GM12878 (cell line): ENCODE measurements at regions not wholly inside any gene's neighbourhood (a gene's known extent, or its start where the extent isn't known, plus 50 kb on each side); places are given as distances from the start of the nearest gene placed in this dataset.

Source experiments
- ATAC-seq: fragments of 200-7000 bp; cut with Tn5 transposase; 3 replicates; pipeline ENCODE4 v1.9.1; 2020; ENCODE audit warnings: mild to moderate bottlenecking, moderate library complexity
- BruUV-seq: library from RNA; stranded (reverse); fragments of 400-500 nt; replicated peaks from 2 replicates; lab custom pipeline; 2021; lab: Mats Ljungman, UMichigan
- CTCF ChIA-PET: fragments of 300-600 bp; sonication (Branson Sonifier 250); formaldehyde crosslinking; extraction: SDS; loops from one replicate; lab custom pipeline; 2021; ENCODE audit warnings: inconsistent platforms; lab: Yijun Ruan, JAX
- POLR2A ChIA-PET: fragments of 350-600 bp; formaldehyde crosslinking; extraction: SDS; loops from one replicate; lab custom pipeline; 2021; ENCODE audit warnings: inconsistent platforms; lab: Charles Lee
- RAD21 ChIA-PET: fragments of 300-600 bp; sonication (Branson Sonifier 250); formaldehyde crosslinking; loops from one replicate; lab custom pipeline; 2023; ENCODE audit warnings: antibody characterized with exemption; ENCODE audit not compliant: unreplicated experiment; lab: Charles Lee
- SMC1A ChIA-PET: fragments of 300-600 bp; sonication (Branson Sonifier 250); formaldehyde crosslinking; loops from one replicate; lab custom pipeline; 2023; ENCODE audit not compliant: unreplicated experiment, uncharacterized antibody; lab: Charles Lee
- DNase-seq: peaks from one replicate; pipeline ENCODE4 v3.0.0-alpha.2; 2011; ENCODE audit warnings: low read depth, low spot score
- FAIRE-seq: peaks from 3 replicates; lab custom pipeline; 2011; peaks lifted over from hg19 to GRCh38; lab: Jason Lieb, UNC
- H2AFZ ChIP-seq: 2 replicates; pipeline ENCODE4 v1.6.0; 2011; ENCODE audit warnings: low read depth, low read length, control low read depth; ENCODE audit not compliant: control insufficient read depth
- H3K27ac ChIP-seq: 2 replicates; pipeline ENCODE4 v1.5.1; 2011; ENCODE audit warnings: control low read depth; ENCODE audit not compliant: control insufficient read depth, insufficient read depth
- H3K27me3 ChIP-seq, 2 experiments: replicated peaks in 1 of 2; 2 replicates each; pipeline versions ENCODE4 v1.6.0 to v1.6.1; 2011; ENCODE audit warnings: low read length in 1 of 2; ENCODE audit not compliant: control insufficient read depth in 2 of 2, insufficient read depth in 2 of 2
- H3K36me3 ChIP-seq, 2 experiments: 2 replicates each; pipeline ENCODE4 v1.5.1; 2011; ENCODE audit warnings: low read length in 1 of 2; ENCODE audit not compliant: control insufficient read depth in 2 of 2, insufficient read depth in 2 of 2
- H3K4me1 ChIP-seq: 2 replicates; pipeline ENCODE4 v1.6.1; 2011; ENCODE audit warnings: mild to moderate bottlenecking, low read length, moderate library complexity, mixed read lengths; ENCODE audit not compliant: control insufficient read depth, insufficient read depth
- H3K4me2 ChIP-seq: 2 replicates; pipeline ENCODE4 v1.6.0; 2011; ENCODE audit warnings: control low read depth; ENCODE audit not compliant: control insufficient read depth, insufficient read depth
- H3K4me3 ChIP-seq: fragments of 200-600 bp; sonication (generic); 2 replicates; pipeline ENCODE4 v1.5.1; 2016
- H3K79me2 ChIP-seq: 2 replicates; pipeline ENCODE4 v1.6.0; 2011; ENCODE audit warnings: low read length; ENCODE audit not compliant: control insufficient read depth, insufficient read depth
- H3K9ac ChIP-seq: 2 replicates; pipeline ENCODE4 v1.8.0; 2011; ENCODE audit warnings: low read length, control low read depth, mixed read lengths; ENCODE audit not compliant: control insufficient read depth, insufficient read depth
- H3K9me3 ChIP-seq: replicated peaks from 3 replicates; pipeline ENCODE4 v1.5.1; 2011; ENCODE audit warnings: mild to moderate bottlenecking, low read length; ENCODE audit not compliant: control insufficient read depth, insufficient read depth
- H4K20me1 ChIP-seq: 2 replicates; pipeline ENCODE4 v1.6.0; 2011; ENCODE audit not compliant: control insufficient read depth, insufficient read depth
- CEBPB ChIP-seq, 2 experiments: fragments of 150-350 bp in 1 of 2; IDR thresholded peaks; 2 replicates each; pipeline ENCODE4 v1.6.1; 2012 to 2014; ENCODE audit warnings: low read depth in 2 of 2, low read length in 2 of 2, borderline replicate concordance in 1 of 2, inconsistent platforms in 1 of 2
- EP300 ChIP-seq, 2 experiments: fragments of 150-350 bp in 1 of 2; IDR thresholded peaks; 2 replicates each; pipeline ENCODE4 v1.6.1; 2011 to 2012; ENCODE audit warnings: low read depth in 2 of 2, low read length in 2 of 2, borderline replicate concordance in 1 of 2, improper control_type of control experiment in 1 of 2, inconsistent platforms in 1 of 2; ENCODE audit not compliant: control insufficient read depth in 1 of 2
- POU2F2 ChIP-seq: IDR thresholded peaks from 3 replicates; pipeline ENCODE4 v1.6.1; 2011; ENCODE audit warnings: low read depth, mild to moderate bottlenecking, low read length, borderline replicate concordance
- WRNIP1 ChIP-seq: IDR thresholded peaks from 2 replicates; pipeline ENCODE4 v1.6.1; 2011; ENCODE audit warnings: low read depth, low read length, improper control_type of control experiment, borderline replicate concordance
- WGBS: methylation state at CpG from one replicate; pipeline ENCODE4 v1.1.6; 2016; ENCODE audit warnings: low lambda C conversion rate; ENCODE audit not compliant: insufficient replicate concordance, insufficient coverage; ENCODE audit errors: missing lambda C conversion rate; 5-methylcytosine and 5-hydroxymethylcytosine counted together
- in situ Hi-C: fragments of 300-500 bp; cut with MboI; formaldehyde crosslinking; loops from 9 replicates; pipeline ENCODE4 v1.14.3; 2018; ENCODE audit warnings: mixed read lengths
- intact Hi-C: fragments of 100-400 bp; cut with micrococcal nuclease; formaldehyde crosslinking; loops from one replicate; pipeline ENCODE4 v1.14.2; 2022; ENCODE audit not compliant: unreplicated experiment
- TF ChIP-seq, protein P1 (sequence below): fragments of 450-650 bp; IDR thresholded peaks from 2 replicates; pipeline ENCODE4 v1.6.1; 2017; ENCODE audit warnings: antibody characterized with exemption, mild to moderate bottlenecking, moderate library complexity
- TF ChIP-seq, protein P2 (sequence below): fragments of 150-350 bp; IDR thresholded peaks from 2 replicates; pipeline ENCODE4 v1.6.1; 2014; ENCODE audit warnings: mild to moderate bottlenecking, low read depth, low read length

DNA sequence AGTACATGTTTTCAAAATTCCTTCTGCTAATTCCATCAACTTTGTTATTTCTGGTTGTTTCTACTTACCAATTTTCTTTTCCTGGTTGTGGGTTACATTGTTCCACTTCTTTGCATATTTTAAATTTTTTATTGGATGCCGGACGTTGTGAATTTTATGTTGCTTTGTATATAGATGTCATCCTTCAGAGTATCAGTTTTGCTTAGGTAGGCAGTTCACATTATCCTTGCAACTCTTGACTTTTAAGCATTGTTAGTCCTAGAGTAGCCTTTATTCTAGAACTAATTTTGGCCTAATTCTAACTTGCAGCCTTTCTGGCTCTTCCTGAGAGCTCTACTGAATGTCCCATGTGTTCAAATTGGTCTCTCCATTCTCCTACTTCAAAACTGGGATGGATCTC lies 228.7 kb upstream of the MC4R start (continued):
- TF ChIP-seq CEBPB (IDR thresholded peaks at IDR 0.05; ENCODE audit: borderline replicate concordance in 1 of 2, low read depth in 2 of 2, low read length in 2 of 2): no peak
- no peak for TF ChIP-seq EP300 (IDR thresholded peaks at IDR 0.05; ENCODE audit: borderline replicate concordance in 1 of 2, control insufficient read depth in 1 of 2, low read depth in 2 of 2, low read length in 2 of 2)
- TF ChIP-seq, protein P1, sequence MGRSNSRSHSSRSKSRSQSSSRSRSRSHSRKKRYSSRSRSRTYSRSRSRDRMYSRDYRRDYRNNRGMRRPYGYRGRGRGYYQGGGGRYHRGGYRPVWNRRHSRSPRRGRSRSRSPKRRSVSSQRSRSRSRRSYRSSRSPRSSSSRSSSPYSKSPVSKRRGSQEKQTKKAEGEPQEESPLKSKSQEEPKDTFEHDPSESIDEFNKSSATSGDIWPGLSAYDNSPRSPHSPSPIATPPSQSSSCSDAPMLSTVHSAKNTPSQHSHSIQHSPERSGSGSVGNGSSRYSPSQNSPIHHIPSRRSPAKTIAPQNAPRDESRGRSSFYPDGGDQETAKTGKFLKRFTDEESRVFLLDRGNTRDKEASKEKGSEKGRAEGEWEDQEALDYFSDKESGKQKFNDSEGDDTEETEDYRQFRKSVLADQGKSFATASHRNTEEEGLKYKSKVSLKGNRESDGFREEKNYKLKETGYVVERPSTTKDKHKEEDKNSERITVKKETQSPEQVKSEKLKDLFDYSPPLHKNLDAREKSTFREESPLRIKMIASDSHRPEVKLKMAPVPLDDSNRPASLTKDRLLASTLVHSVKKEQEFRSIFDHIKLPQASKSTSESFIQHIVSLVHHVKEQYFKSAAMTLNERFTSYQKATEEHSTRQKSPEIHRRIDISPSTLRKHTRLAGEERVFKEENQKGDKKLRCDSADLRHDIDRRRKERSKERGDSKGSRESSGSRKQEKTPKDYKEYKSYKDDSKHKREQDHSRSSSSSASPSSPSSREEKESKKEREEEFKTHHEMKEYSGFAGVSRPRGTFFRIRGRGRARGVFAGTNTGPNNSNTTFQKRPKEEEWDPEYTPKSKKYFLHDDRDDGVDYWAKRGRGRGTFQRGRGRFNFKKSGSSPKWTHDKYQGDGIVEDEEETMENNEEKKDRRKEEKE: no peak
- no peak for TF ChIP-seq WRNIP1
- TF ChIP-seq, protein P2, sequence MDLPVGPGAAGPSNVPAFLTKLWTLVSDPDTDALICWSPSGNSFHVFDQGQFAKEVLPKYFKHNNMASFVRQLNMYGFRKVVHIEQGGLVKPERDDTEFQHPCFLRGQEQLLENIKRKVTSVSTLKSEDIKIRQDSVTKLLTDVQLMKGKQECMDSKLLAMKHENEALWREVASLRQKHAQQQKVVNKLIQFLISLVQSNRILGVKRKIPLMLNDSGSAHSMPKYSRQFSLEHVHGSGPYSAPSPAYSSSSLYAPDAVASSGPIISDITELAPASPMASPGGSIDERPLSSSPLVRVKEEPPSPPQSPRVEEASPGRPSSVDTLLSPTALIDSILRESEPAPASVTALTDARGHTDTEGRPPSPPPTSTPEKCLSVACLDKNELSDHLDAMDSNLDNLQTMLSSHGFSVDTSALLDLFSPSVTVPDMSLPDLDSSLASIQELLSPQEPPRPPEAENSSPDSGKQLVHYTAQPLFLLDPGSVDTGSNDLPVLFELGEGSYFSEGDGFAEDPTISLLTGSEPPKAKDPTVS: no peak

DNA sequence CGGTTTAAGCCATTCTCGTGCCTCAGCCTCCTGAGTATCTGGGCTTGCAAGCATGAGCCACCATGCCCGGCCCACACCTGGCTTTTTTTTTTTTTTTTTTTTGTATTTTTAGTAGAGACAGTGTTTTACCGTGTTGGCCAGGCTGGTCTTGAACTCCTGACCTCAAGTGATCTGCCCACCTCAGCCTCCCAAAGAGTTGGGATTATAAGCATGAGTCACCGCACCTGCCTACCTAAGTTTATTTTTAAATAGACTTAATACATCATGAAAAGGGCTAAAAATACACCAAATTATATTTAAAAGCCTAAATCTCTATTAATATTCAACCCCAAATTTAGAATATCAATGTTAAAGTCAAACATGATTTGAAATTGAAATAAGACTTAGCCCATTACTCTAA lies 250.8 kb upstream of the MC4R start:
- no peaks in the 10 kb centered on the region for H3K79me2 ChIP-seq
- no peak overlapping the region for H3K9ac ChIP-seq
- TF ChIP-seq POU2F2: no peak
- ChIA-PET SMC1A (no interaction called here), RAD21 (no interaction called here), CTCF (no interaction called here), POLR2A (no interaction called here)
- H3K36me3 ChIP-seq: no peaks in the 10 kb centered on the region
- H2AFZ ChIP-seq: no peak overlapping the region
- no peak overlapping the region for H3K4me3 ChIP-seq
- H3K27me3 ChIP-seq: no peaks in the 10 kb centered on the region
- no peak for ATAC-seq
- no peak for FAIRE-seq
- no peak overlapping the region for H3K4me2 ChIP-seq
- no TSS peak for BruUV-seq
- 17% methylated on average over 4 of the region's 5 CpGs for WGBS
- no peaks in the 10 kb centered on the region for H3K9me3 ChIP-seq
- no peak overlapping the region for H3K27ac ChIP-seq
- no peaks in the 10 kb centered on the region for H3K4me1 ChIP-seq
- DNase-seq: no peak
- no peaks in the 10 kb centered on the region for H4K20me1 ChIP-seq
- in situ Hi-C loops: no loop called here
- intact Hi-C loops: no loop called here
